Naive thymus-derived CD4-positive, alpha-beta T cell (primary cell): ENCODE measurements at regions not wholly inside any gene's neighbourhood (a gene's known extent, or its start where the extent isn't known, plus 50 kb on each side); places are given as distances from the start of the nearest gene placed in this dataset.
"Not testable (repeated sequence)": the region's sequence is repeated elsewhere in the genome, so short reads cannot be mapped to it uniquely, and the experiment has no call there.

Experiments
- ATAC-seq: fragments of 150-1000 bp; cut with Tn5 transposase; 2 replicates; pipeline ENCODE4 v1.10.0; 2021; ENCODE audit warnings: mild to moderate bottlenecking, moderate library complexity
- CTCF ChIA-PET: fragments of 350-600 bp; sonication (Branson Sonifier 250); formaldehyde crosslinking; loops from one replicate; lab custom pipeline; 2021; ENCODE audit warnings: antibody characterized with exemption; lab: Charles Lee
- POLR2A ChIA-PET: fragments of 350-600 bp; sonication (Branson Sonifier 250); formaldehyde crosslinking; loops from one replicate; lab custom pipeline; 2021; ENCODE audit warnings: antibody characterized with exemption, inconsistent platforms; lab: Charles Lee
- DNase-seq, 9 donors: peaks; one replicate each; pipeline versions ENCODE4 v3.0.0 to v3.0.0-alpha.2; 2020 to 2022; ENCODE audit warnings: mixed read lengths in 1 of 9
- H3K27ac ChIP-seq: one replicate; pipeline ENCODE4 v1.7.0; 2013; ENCODE audit warnings: mild to moderate bottlenecking, low read depth, low read length, moderate library complexity
- H3K27me3 ChIP-seq, 2 donors: one replicate each; pipeline ENCODE4 v1.7.0; 2013; ENCODE audit warnings: low read length in 2 of 2, mild to moderate bottlenecking in 2 of 2, moderate library complexity in 2 of 2; ENCODE audit not compliant: control insufficient read depth in 2 of 2, insufficient read depth in 2 of 2
- H3K36me3 ChIP-seq, 3 experiments: 1 replicate in 2 of 3; 2 replicates in 1 of 3; pipeline ENCODE4 v1.7.0; 2013; ENCODE audit warnings: low read length in 3 of 3, mild to moderate bottlenecking in 3 of 3, moderate library complexity in 1 of 3; ENCODE audit not compliant: insufficient read depth in 3 of 3, control insufficient read depth in 2 of 3
- H3K4me1 ChIP-seq, 2 donors: one replicate each; pipeline ENCODE4 v1.7.0; 2013; ENCODE audit warnings: low read length in 2 of 2, mild to moderate bottlenecking in 2 of 2, moderate library complexity in 1 of 2; ENCODE audit not compliant: control insufficient read depth in 2 of 2, insufficient read depth in 2 of 2
- H3K4me3 ChIP-seq: 2 replicates; pipeline ENCODE4 v1.7.0; 2013; ENCODE audit warnings: mild to moderate bottlenecking, low read length
- H3K9me3 ChIP-seq, 3 experiments: 1 replicate in 2 of 3; 2 replicates in 1 of 3; pipeline ENCODE4 v1.7.0; 2013; ENCODE audit warnings: low read length in 3 of 3; ENCODE audit not compliant: control insufficient read depth in 2 of 3
- H3K27ac Mint-ChIP-seq, 9 donors: one replicate each; pipeline ENCODE4 v1.8.0; 2020 to 2022; ENCODE audit warnings: mixed read lengths in 9 of 9, mild to moderate bottlenecking in 8 of 9, moderate library complexity in 5 of 9, inconsistent platforms in 2 of 9
- H3K27me3 Mint-ChIP-seq, 5 donors: one replicate each; pipeline ENCODE4 v1.8.0; 2021 to 2022; ENCODE audit warnings: mixed read lengths in 5 of 5, mild to moderate bottlenecking in 1 of 5
- H3K36me3 Mint-ChIP-seq, 5 donors: one replicate each; pipeline ENCODE4 v1.8.0; 2020 to 2022; ENCODE audit warnings: mixed read lengths in 5 of 5, mild to moderate bottlenecking in 3 of 5, inconsistent platforms in 1 of 5
- H3K4me1 Mint-ChIP-seq, 7 donors: one replicate each; pipeline ENCODE4 v1.8.0; 2020 to 2022; ENCODE audit warnings: mixed read lengths in 7 of 7, mild to moderate bottlenecking in 3 of 7, inconsistent platforms in 1 of 7
- H3K4me3 Mint-ChIP-seq, 10 donors: one replicate each; pipeline ENCODE4 v1.8.0; 2020 to 2022; ENCODE audit warnings: mild to moderate bottlenecking in 10 of 10, mixed read lengths in 10 of 10, moderate library complexity in 6 of 10, inconsistent platforms in 2 of 10
- H3K9me3 Mint-ChIP-seq, 11 donors: one replicate each; pipeline ENCODE4 v1.8.0; 2020 to 2022; ENCODE audit warnings: mixed read lengths in 11 of 11, mild to moderate bottlenecking in 4 of 11, inconsistent platforms in 1 of 11, moderate library complexity in 1 of 11
- intact Hi-C, 2 donors: fragments of 100-400 bp; cut with micrococcal nuclease; formaldehyde crosslinking; loops; one replicate each; pipeline ENCODE4 v1.15.1; 2023

DNA sequence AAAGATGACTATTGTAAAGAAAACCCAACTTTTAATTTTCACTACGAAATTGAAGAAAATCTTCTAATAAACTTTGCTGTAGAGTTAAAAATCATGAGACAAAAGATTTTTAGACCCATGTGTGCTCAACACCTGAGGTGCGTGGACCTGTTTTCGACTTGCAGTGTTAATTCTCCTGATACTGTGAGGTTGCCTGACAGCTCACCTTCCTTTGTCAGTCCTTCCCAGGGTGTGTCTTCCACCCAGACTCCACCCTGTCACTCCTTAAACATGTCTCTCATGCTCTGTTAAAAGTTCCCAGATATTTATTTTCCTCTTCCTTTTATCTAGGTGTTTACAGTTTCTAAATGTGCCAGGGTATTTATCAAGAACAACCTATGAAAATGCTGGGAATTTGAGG lies 151.3 kb upstream of the NT5E start:
- no peaks in the 10 kb centered on the region for H3K4me1 ChIP-seq
- Mint-ChIP-seq H3K4me1 (no peaks in the 10 kb centered on the region), H3K36me3 (no peaks in the 10 kb centered on the region), H3K27ac (no peak overlapping the region), H3K4me3 (no peak overlapping the region), H3K9me3 (peaks cover 0 to 5% (median 0%) of the 10 kb centered on the region in 11 donors), H3K27me3 (peaks cover 0 to 18% (median 3%) of the 10 kb centered on the region in 5 donors)
- no peaks in the 10 kb centered on the region for H3K9me3 ChIP-seq
- no peaks in the 10 kb centered on the region for H3K27me3 ChIP-seq
- H3K4me3 ChIP-seq, result no peak overlapping the region
- no peaks in the 10 kb centered on the region for H3K36me3 ChIP-seq
- no peak overlapping the region for H3K27ac ChIP-seq
- intact Hi-C loops, result no loop called here
- ATAC-seq (no peak), DNase-seq (no peak)
- CTCF ChIA-PET, result no interaction called here
- POLR2A ChIA-PET, result no interaction called here

DNA sequence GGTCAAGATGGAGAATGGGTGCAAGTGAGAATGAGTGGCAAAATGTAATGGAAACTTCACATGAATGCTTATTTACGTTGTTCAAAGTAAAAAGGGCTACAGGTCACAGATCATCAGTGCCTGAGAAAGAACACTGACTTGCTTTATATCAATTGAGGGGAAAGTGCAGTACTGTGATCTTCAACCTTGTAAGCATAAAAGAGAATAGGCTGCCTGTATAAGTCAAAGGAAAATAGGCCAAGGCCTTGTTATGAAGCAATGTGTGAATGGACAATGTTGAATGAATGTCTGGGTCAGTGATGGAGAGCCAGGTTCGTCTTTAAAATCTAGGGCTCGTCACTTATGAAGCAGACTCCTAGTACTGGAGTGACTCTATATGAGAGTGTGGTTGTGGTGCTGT lies 158.6 kb upstream of the NT5E start:
- Mint-ChIP-seq H3K9me3 (peaks cover 0 to 18% (median 8%) of the 10 kb centered on the region in 11 donors), H3K4me3 (no peak overlapping the region), H3K4me1 (peaks cover 0 to 2% (median 0%) of the 10 kb centered on the region in 7 donors), H3K27ac (no peak overlapping the region), H3K27me3 (peaks cover 0 to 18% (median 7%) of the 10 kb centered on the region in 5 donors), H3K36me3 (no peaks in the 10 kb centered on the region)
- Histone ChIP-seq H3K4me3 (no peak overlapping the region), H3K36me3 (no peaks in the 10 kb centered on the region), H3K27ac (no peak overlapping the region), H3K4me1 (no peaks in the 10 kb centered on the region), H3K27me3 (no peaks in the 10 kb centered on the region), H3K9me3 (no peaks in the 10 kb centered on the region)
- intact Hi-C loops, result no loop called here
- no peak for DNase-seq
- POLR2A ChIA-PET, result no interaction called here
- no peak for ATAC-seq
- CTCF ChIA-PET, result no interaction called here

DNA sequence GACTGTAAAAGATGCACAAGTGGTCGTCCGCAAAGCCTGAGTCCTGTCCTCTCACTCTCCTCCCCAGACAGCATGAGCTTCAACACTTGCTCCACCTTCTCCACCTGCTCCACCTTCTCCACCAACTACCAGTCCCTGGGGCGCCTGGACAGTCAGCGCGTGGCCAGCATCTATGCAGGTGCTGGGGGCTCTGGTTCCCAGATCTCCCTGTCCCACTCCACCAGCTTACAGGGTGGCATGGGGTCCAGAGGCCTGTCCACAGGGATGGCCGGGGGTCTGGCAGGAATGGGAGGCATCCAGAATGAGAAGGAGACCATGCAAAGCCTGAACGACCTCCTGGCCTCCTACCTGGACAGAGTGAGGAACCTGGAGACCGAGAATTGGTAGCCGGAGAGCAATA lies 162.2 kb upstream of the NT5E start:
- Mint-ChIP-seq H3K27ac (no peak overlapping the region), H3K4me3 (no peak overlapping the region), H3K9me3 (peaks cover 0 to 18% (median 8%) of the 10 kb centered on the region in 11 donors), H3K36me3 (no peaks in the 10 kb centered on the region), H3K4me1 (peaks cover 0 to 2% (median 0%) of the 10 kb centered on the region in 7 donors), H3K27me3 (peaks cover 0 to 7% (median 0%) of the 10 kb centered on the region in 5 donors)
- CTCF ChIA-PET, result interaction anchor here (0.9 kb wide), 1 partner anchor 33 kb away, joined by 4 read pairs; no protein-coding TSS in a partner anchor
- intact Hi-C loops, result no loop called here
- Histone ChIP-seq H3K4me1 (no peaks in the 10 kb centered on the region), H3K36me3 (no peaks in the 10 kb centered on the region), H3K27ac (no peak overlapping the region), H3K27me3 (no peaks in the 10 kb centered on the region), H3K4me3 (no peak overlapping the region), H3K9me3 (no peaks in the 10 kb centered on the region)
- ATAC-seq, result no peak
- POLR2A ChIA-PET, result interaction anchor here (0.6 kb wide), 1 partner anchor 143 kb away, joined by 5 read pairs; no protein-coding TSS in a partner anchor
- no peak for DNase-seq

DNA sequence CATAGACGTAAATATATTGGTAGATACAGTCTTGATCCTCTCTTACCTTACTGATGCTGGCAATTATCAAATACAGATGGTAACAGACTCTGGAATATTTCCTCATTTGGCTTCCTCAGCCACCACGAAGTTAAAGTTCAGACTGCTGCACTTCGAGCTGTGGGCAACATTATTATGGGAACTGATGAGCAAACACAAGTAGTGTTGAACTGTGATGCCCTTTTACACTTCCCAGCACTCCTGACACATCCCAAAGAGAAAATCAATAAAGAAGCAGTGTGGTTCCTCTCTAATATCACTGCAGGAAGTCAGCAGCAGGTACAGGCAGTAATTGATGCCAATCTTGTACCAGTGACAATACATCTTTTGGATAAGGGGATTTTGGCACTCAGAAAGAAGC lies 162.7 kb upstream of the NT5E start:
- no peaks in the 10 kb centered on the region for H3K36me3 ChIP-seq
- ATAC-seq (no peak), DNase-seq (no peak)
- H3K27ac Mint-ChIP-seq, result no peak overlapping the region
- H3K4me3 Mint-ChIP-seq, result no peak overlapping the region
- H3K27ac ChIP-seq, result no peak overlapping the region
- peaks cover 0 to 7% (median 0%) of the 10 kb centered on the region in 5 donors for H3K27me3 Mint-ChIP-seq
- H3K4me1 ChIP-seq, result no peaks in the 10 kb centered on the region
- H3K9me3 ChIP-seq, result no peaks in the 10 kb centered on the region
- POLR2A ChIA-PET, result no interaction called here
- peaks cover 0 to 2% (median 0%) of the 10 kb centered on the region in 7 donors for H3K4me1 Mint-ChIP-seq
- no peaks in the 10 kb centered on the region for H3K27me3 ChIP-seq
- H3K9me3 Mint-ChIP-seq, result peaks cover 0 to 18% (median 8%) of the 10 kb centered on the region in 11 donors
- H3K36me3 Mint-ChIP-seq, result no peaks in the 10 kb centered on the region
- no peak overlapping the region for H3K4me3 ChIP-seq
- intact Hi-C loops, result no loop called here
- CTCF ChIA-PET, result interaction anchor here (0.9 kb wide), 1 partner anchor 33 kb away, joined by 4 read pairs; no protein-coding TSS in a partner anchor

DNA sequence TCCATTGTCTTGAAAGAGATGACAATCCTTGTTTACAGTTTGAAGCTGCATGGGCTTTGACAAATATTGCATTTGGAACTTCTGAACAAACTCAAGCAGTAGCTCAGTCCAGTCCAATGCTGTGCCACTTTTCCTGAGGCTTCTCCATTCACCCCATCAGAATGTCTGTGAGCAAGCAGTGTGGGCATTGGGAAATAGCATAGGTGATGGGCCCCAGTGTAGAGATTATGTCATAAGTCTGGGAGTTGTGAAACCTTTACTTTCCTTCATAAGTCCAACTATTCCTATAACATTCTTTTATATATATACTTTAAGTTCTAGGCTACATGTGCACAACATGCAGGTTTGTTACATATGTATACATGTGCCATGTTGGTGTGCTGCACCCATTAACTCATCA lies 163.4 kb upstream of the NT5E start:
- ATAC-seq, H3K36me3 ChIP-seq, H3K36me3 Mint-ChIP-seq, H3K4me1 ChIP-seq, H3K27me3 Mint-ChIP-seq, H3K4me3 Mint-ChIP-seq, CTCF ChIA-PET, H3K4me3 ChIP-seq, H3K9me3 ChIP-seq, H3K27ac Mint-ChIP-seq, POLR2A ChIA-PET, H3K27ac ChIP-seq, DNase-seq, H3K27me3 ChIP-seq, H3K4me1 Mint-ChIP-seq, intact Hi-C loops: not testable (repeated sequence)
- peaks cover 0 to 18% (median 8%) of the 10 kb centered on the region in 11 donors for H3K9me3 Mint-ChIP-seq

DNA sequence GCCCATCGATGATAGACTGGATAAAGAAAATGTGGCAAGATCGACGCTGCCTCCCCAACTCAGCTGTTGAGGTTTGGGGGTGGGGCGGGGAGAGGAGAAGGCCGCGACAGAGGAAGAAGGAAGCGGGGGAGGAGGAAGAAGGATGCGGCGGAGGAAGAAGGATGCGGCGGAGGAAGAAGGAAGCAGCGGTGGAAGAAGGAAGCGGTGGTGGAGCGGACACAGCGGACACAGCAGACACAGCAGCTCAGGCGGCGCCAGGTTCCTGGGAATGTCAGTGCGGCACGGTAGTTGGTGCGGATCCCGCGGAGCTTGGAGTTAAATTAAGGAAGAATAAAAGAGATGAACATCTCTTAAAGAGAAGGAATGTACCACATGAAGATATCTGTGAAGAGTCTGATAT lies 163.9 kb upstream of the NT5E start:
- ATAC-seq, result no peak
- no peak overlapping the region for H3K27ac ChIP-seq
- H3K9me3 ChIP-seq, result no peaks in the 10 kb centered on the region
- no peaks in the 10 kb centered on the region for H3K36me3 ChIP-seq
- CTCF ChIA-PET, result no interaction called here
- no peak for DNase-seq
- H3K4me1 Mint-ChIP-seq, result peaks cover 0 to 2% (median 0%) of the 10 kb centered on the region in 7 donors
- no peaks in the 10 kb centered on the region for H3K36me3 Mint-ChIP-seq
- H3K4me3 ChIP-seq, result no peak overlapping the region
- POLR2A ChIA-PET, result no interaction called here
- no peaks in the 10 kb centered on the region for H3K27me3 ChIP-seq
- intact Hi-C loops, result no loop called here
- peaks cover 0 to 7% (median 0%) of the 10 kb centered on the region in 5 donors for H3K27me3 Mint-ChIP-seq
- no peak overlapping the region for H3K4me3 Mint-ChIP-seq
- H3K27ac Mint-ChIP-seq, result no peak overlapping the region
- H3K4me1 ChIP-seq, result no peaks in the 10 kb centered on the region
- H3K9me3 Mint-ChIP-seq, result peaks cover 0 to 18% (median 8%) of the 10 kb centered on the region in 11 donors

DNA sequence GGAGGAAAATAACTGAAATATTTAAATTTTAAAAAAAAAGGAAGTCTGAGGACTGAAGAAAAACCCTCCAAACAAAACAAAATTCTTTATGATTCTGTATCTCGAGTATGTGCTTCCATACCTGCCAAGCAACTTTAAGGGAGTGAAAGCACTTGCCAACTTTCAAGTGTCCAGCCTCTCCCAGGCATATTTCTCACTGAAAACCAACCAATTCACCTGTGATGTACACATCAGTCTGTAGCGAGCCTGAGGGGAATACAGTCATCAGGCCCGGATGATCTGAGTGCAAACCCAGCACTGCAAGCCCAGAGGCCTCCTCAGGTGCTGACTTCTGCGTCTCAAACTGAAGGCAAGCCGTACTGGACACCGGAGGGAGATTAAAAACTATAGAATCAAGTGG lies 164.8 kb upstream of the NT5E start:
- Mint-ChIP-seq H3K4me3 (no peak overlapping the region), H3K4me1 (peaks cover 0 to 2% (median 0%) of the 10 kb centered on the region in 7 donors), H3K36me3 (no peaks in the 10 kb centered on the region), H3K9me3 (peaks cover 0 to 13% (median 6%) of the 10 kb centered on the region in 11 donors), H3K27me3 (peaks cover 0 to 7% (median 0%) of the 10 kb centered on the region in 5 donors), H3K27ac (no peak overlapping the region)
- intact Hi-C loops, result no loop called here
- DNase-seq, result no peak
- Histone ChIP-seq H3K9me3 (no peaks in the 10 kb centered on the region), H3K27ac (no peak overlapping the region), H3K4me1 (no peaks in the 10 kb centered on the region), H3K27me3 (no peaks in the 10 kb centered on the region), H3K36me3 (no peaks in the 10 kb centered on the region), H3K4me3 (no peak overlapping the region)
- ChIA-PET POLR2A (no interaction called here), CTCF (no interaction called here)
- ATAC-seq, result no peak
